ENCODE measurements at regions not wholly inside any gene's neighbourhood (a gene's known extent, or its start where the extent isn't known, plus 50 kb on each side); places are given as distances from the start of the nearest gene placed in this dataset.

- TF ChIP-seq CTCF (IDR thresholded peaks at IDR 0.05; ENCODE audit: extremely low read depth in 1 of 2, insufficient read depth in 1 of 2, low read depth in 1 of 2, low read length in 2 of 2) (no peak), POLR2A (IDR thresholded peaks at IDR 0.05; ENCODE audit: low read depth, low read length) (no peak), FOS (IDR thresholded peaks at IDR 0.05; ENCODE audit: borderline replicate concordance, insufficient read depth, low read length) (no peak), POLR2AphosphoS5 (IDR thresholded peaks at IDR 0.05; ENCODE audit: insufficient read depth, low read depth, low read length) (no peak), GATA2 (IDR thresholded peaks at IDR 0.05; ENCODE audit: insufficient read depth, insufficient read length, low read depth, low read length) (no peak), MAX (IDR thresholded peaks at IDR 0.05; ENCODE audit: insufficient read depth, insufficient read length) (no peak), MYC (IDR thresholded peaks at IDR 0.05; ENCODE audit: low read depth, low read length) (no peak), EZH2 (IDR thresholded peaks at IDR 0.05; ENCODE audit: borderline replicate concordance, low read depth, low read length, severe bottlenecking) (no peak)
These were observed 222.1 kb upstream of the HMGA2 start for GRCh38 chr12:65602253-65602609.
